Panc1 (cell line): ENCODE measurements at regions not wholly inside any gene's neighbourhood (a gene's known extent, or its start where the extent isn't known, plus 50 kb on each side); places are given as distances from the start of the nearest gene placed in this dataset.

Experiments
- POLR2AphosphoS5 ChIP-seq: IDR thresholded peaks from 2 replicates; pipeline ENCODE4 v1.6.1; 2012; ENCODE audit warnings: mild to moderate bottlenecking, low read depth, low read length, moderate library complexity
- SIN3A ChIP-seq: IDR thresholded peaks from 2 replicates; pipeline ENCODE4 v1.6.1; 2012; ENCODE audit warnings: low read depth, mild to moderate bottlenecking, low read length, moderate library complexity, borderline replicate concordance; ENCODE audit not compliant: insufficient read depth
- TCF7L2 ChIP-seq: IDR thresholded peaks from 2 replicates; pipeline ENCODE4 v1.6.1; 2011; ENCODE audit warnings: mild to moderate bottlenecking, low read depth, low read length, inconsistent platforms
- TF ChIP-seq, protein P1 (sequence below): fragments of 450-650 bp; IDR thresholded peaks from 2 replicates; pipeline ENCODE4 v1.5.1; 2017; ENCODE audit warnings: mild to moderate bottlenecking
- TF ChIP-seq, protein P2 (sequence below), 2 experiments: IDR thresholded peaks; 2 replicates each; pipeline ENCODE4 v1.6.1; 2011 to 2012; ENCODE audit warnings: low read depth in 2 of 2, control low read depth in 1 of 2, low read length in 1 of 2, mild to moderate bottlenecking in 1 of 2, moderate library complexity in 1 of 2; ENCODE audit not compliant: insufficient read depth in 1 of 2

DNA sequence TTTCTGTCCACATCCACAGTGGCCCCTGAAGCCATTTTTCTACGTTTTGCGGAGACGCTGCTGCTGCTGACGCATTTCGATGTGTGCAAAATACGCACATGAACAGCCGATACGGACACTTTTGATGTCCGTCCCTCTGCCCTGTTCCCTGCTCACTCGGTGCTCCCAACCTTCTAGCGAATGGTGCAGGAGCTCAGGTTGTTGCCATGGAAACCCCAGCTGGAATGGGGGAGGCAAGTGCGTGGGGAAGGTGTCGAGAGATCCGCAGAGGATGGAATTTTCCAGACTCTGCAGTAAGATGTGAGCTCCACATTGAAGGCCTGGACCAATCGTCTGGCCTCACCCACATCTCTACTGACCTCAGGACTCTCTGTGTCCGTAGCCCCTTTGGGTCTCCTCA lies 109.2 kb upstream of the USP29 start:
- TF ChIP-seq SIN3A (no peak), POLR2AphosphoS5 (no peak), TCF7L2 (no peak)
- TF ChIP-seq, protein P1, sequence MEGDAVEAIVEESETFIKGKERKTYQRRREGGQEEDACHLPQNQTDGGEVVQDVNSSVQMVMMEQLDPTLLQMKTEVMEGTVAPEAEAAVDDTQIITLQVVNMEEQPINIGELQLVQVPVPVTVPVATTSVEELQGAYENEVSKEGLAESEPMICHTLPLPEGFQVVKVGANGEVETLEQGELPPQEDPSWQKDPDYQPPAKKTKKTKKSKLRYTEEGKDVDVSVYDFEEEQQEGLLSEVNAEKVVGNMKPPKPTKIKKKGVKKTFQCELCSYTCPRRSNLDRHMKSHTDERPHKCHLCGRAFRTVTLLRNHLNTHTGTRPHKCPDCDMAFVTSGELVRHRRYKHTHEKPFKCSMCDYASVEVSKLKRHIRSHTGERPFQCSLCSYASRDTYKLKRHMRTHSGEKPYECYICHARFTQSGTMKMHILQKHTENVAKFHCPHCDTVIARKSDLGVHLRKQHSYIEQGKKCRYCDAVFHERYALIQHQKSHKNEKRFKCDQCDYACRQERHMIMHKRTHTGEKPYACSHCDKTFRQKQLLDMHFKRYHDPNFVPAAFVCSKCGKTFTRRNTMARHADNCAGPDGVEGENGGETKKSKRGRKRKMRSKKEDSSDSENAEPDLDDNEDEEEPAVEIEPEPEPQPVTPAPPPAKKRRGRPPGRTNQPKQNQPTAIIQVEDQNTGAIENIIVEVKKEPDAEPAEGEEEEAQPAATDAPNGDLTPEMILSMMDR, result no peak
- TF ChIP-seq, protein P2, sequence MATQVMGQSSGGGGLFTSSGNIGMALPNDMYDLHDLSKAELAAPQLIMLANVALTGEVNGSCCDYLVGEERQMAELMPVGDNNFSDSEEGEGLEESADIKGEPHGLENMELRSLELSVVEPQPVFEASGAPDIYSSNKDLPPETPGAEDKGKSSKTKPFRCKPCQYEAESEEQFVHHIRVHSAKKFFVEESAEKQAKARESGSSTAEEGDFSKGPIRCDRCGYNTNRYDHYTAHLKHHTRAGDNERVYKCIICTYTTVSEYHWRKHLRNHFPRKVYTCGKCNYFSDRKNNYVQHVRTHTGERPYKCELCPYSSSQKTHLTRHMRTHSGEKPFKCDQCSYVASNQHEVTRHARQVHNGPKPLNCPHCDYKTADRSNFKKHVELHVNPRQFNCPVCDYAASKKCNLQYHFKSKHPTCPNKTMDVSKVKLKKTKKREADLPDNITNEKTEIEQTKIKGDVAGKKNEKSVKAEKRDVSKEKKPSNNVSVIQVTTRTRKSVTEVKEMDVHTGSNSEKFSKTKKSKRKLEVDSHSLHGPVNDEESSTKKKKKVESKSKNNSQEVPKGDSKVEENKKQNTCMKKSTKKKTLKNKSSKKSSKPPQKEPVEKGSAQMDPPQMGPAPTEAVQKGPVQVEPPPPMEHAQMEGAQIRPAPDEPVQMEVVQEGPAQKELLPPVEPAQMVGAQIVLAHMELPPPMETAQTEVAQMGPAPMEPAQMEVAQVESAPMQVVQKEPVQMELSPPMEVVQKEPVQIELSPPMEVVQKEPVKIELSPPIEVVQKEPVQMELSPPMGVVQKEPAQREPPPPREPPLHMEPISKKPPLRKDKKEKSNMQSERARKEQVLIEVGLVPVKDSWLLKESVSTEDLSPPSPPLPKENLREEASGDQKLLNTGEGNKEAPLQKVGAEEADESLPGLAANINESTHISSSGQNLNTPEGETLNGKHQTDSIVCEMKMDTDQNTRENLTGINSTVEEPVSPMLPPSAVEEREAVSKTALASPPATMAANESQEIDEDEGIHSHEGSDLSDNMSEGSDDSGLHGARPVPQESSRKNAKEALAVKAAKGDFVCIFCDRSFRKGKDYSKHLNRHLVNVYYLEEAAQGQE (IDR thresholded peaks at IDR 0.05; ENCODE audit: insufficient read depth in 1 of 2, low read depth in 2 of 2, low read length in 1 of 2), result no peak
